HG03175 (cell line): ENCODE measurements at regions not wholly inside any gene's neighbourhood (a gene's known extent, or its start where the extent isn't known, plus 50 kb on each side); places are given as distances from the start of the nearest gene placed in this dataset.
"Not testable (repeated sequence)": the region's sequence is repeated elsewhere in the genome, so short reads cannot be mapped to it uniquely, and the experiment has no call there.

Source experiments
- ATAC-seq: cut with Tn5 transposase; IDR thresholded peaks from one replicate; pipeline ENCODE4 v1.9.1; 2021; ENCODE audit warnings: mild to moderate bottlenecking, moderate library complexity; ENCODE audit not compliant: unreplicated experiment

DNA sequence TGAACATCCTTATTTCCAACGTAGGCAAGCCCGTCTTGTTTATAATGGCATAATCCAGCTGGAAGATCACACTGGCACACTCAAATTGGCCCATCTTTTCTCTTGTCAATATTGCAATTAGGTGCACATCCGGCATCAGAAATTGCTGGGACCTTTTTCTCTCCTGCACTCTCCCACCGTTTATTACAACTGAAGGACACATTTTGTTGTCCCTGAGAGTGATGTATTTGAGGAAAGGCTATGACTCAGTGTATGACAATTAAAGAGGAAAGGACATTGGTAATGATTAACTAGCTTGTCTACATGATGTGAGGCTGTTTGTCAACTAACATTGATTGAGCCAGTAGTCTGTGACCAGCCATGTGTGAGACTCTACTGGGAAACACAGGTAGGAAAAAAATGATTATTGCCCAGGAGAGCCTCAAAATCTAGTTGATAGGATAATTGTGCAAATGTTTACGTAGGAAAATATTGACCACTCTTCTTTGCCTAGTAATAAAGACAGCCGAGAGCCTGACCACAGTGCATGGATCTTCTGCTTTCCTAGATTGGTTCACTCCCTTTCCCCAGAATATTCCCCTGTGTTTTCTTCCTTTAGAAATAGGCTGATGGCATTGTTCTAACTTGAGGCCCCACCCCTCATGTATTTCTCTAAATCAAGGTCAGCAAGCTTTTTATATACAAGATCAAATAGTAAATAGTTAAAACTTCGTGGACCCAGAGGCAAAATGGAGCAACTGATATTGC is 230.0 kb upstream of the BTBD3 start:
- no peak for ATAC-seq

DNA sequence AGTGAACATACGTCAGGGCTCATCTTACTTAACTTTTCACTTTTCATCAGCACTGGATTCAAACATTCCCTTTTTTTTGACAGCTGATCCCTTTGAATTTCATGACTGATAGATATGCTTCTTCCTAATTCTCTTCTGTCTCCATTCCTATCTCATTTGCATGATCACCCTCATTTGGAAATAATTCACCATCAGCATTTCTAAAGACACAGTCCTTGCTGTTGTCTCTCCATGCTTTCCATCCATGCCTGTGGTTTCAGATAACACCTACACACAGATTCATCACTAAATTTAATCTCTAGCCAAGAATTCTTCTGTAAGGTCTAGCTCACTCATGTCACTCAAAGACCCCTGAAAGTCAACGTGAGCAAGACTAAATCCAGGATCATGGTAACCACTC is 228.4 kb upstream of the BTBD3 start:
- ATAC-seq = no peak

DNA sequence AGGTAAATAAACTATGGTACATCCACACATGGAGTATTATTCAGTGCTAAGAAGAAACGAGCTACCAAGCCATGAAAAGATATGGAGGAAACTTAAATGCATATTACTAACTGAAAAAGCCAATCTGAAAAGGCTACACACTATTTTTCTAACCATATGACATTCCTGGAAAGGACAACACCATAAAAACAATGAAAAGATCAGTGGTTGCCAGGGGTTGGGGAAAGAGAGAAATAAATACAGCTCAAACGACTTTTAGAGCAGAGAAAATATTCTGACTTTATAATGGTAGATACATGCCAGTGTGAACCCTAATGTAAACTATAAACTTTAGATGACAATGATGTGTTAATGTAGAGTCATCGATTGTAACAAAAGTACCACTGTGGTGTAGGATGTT is 225.9 kb upstream of the BTBD3 start:
- ATAC-seq = no peak

DNA sequence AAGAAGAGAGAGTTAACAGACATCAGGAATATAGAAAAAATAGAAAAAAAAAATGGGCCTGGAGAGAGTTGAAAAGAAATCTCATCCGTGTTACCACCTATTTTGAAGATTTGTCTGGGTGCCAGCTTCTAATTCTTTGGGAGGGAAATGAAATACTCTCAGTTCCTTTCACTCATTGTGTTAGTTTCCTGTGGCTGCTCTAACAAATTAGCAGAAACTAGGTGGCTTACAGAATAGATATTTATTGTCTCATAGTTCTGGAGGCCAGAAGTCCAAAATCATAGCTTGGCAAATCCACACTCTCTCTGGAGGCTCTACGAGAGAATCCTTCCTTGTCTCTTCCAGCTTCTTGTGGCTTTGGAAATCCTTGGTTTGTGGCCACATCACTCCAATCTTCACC is 225.1 kb upstream of the BTBD3 start:
- no peak for ATAC-seq

DNA sequence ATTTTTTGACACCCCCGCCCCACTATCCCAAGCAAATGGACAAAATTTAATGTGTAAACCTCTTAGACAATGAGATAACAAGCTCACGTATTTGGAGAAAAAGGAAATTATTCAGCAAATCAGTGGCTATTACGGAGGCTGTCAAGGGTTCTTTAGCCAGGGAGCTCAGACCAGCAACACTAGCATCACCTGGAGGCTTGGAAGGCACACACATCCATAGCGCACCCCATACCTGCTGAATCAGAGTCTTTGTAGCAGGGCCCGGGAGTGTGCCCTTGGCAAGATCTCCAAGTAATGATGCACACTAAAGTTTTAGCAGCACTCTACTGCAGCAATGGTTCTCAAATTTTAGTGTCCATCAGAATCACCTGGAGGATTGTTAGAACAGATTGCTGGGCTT is 223.2 kb upstream of the BTBD3 start:
- no peak for ATAC-seq

DNA sequence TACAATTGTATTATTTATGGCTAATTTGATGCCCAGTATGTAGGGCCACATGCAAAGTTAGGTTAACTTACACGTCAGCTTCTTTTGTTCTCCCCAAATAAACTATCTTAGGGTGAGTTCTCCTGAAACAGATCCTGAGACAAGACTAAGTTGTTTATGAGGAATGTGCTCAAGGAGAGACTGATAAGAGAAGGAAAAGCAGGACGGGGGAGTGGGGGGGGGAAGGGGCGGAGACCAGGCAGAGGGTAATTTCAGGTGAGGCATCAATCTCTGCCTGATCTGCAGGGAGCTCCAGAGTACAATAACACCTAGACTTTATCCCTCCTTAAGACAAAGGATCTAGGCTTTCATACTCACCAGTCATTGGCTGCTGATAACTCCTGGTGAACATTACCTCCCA is 220.6 kb upstream of the BTBD3 start:
- ATAC-seq = no peak

DNA sequence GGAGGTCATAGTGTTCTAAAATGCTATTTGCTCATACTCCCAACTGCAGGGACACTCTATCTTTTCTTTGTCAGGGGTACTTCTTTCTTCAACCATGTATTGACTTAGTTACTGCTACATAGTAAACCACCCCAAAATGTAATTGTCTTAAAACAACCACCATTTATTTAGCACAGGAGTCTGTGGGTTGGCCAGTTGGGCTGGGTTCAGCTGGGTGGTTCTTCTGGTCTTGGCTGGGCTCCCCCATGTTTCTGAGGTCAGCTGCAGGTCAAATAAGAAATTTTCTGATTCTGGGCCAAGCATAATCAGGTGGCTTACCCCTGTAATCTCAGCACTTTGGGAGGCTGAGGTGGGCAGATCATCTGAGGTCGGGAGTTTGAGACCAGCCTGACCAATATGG is 220.0 kb upstream of the BTBD3 start:
- ATAC-seq = no peak

DNA sequence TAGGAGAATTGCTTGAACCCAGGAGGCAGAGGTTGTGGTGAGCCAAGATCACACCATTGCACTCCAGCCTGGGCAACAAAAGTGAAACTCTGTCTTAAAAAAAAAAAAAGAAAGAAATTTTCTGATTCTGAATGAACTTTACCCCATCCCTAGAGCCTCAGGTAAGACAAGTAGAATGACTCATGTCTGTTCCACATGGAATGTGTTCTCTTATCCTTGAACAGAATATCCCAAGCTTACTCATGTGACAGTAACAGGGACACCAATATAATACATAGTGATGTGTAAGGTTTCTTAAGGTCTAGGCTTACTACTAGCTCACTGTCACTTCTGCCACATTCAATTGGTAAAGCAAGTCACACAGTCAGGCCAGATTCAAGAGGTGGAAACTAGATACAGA is 219.6 kb upstream of the BTBD3 start:
- ATAC-seq = no peak

DNA sequence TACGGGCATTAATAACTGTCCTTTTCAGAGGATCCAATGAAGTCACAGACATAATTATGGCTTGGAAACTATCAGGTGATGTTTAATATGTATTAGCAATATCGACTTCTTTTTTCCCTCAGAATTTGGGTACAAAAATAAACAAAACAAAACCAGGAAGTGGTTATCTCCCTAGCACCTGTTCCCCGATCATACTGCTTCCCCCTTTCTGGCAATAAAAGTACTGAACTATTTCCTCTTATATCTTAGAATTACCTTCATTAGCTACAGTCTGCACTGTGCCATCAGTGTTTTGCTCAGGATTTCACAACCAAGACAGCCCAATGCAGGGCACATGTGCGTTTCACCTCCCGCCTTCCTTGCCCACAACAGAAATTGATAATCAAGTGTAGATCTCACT is 216.9 kb upstream of the BTBD3 start:
- ATAC-seq = no peak

DNA sequence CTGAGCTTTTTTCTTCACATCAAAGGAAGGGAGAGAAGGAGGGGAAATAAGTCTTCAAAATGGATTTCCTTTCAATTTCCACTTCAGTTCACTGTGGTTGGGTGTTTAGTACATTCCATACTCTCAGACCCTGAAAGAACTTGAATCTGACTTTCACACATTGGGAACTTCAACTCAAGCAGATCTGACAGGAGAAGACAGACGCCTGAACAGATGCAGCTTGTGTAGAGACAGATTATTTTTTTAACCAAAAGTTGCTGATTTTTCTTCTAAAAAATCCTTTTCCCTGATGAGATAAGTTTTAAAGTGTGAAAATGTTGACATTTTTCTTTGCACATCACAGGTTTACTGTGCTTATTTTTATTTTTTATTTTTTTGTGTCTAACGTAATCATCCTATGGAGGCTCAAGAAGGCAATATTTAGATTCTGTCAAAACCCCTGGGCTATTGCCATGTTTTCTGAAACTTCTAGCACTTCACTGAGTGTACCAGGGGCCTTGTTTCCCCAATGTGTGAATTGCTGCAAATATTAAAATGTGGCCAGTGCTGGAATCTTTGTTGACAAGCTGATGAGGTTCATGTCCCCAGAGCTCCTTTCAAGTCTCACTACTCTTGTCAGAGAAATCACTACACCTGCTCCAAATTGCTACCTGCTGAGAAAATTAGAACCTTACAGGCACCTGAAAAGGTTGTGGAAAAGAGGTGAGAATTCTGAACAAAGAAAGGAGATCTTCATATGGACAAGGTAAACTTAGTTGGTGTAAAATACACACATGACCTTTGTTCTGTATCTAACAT is 214.8 kb upstream of the BTBD3 start:
- ATAC-seq = no peak

DNA sequence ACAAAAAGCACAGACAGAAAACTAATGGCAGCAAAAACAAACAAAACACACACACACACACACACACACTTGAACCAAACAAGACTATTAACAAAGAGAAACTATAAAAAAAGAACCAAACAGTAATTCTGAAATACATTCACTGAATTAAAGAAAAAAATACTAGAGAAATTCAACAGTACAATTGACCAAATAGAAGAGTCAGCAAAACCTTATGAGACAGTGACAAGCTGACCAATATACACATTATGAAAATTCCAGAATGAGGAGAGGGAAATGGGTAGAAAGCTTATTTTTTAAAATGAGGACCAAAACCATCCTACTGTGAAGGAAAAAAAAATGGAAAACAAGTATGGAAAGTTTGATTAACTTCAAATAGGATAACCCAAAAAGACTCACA is 212.2 kb upstream of the BTBD3 start:
- ATAC-seq = no peak

DNA sequence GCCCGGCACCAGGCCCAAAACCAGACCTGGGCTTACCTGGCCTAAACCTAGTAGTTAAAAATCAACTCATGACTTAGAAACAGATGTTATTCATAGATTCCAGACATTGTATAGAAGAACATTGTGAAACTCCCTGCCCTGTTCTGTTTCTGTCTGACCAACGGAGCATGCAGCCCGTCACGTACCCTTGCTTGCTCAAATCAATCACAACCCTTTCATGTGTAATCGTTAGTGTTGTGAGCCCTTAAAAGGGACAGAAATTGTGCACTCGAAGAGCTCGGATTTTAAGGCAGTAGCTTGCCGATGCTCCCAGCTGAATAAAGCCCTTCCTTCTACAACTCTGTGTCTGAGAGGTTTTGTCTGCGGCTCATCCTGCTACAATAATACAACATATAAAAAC is 209.5 kb upstream of the BTBD3 start:
- not testable (repeated sequence) for ATAC-seq

DNA sequence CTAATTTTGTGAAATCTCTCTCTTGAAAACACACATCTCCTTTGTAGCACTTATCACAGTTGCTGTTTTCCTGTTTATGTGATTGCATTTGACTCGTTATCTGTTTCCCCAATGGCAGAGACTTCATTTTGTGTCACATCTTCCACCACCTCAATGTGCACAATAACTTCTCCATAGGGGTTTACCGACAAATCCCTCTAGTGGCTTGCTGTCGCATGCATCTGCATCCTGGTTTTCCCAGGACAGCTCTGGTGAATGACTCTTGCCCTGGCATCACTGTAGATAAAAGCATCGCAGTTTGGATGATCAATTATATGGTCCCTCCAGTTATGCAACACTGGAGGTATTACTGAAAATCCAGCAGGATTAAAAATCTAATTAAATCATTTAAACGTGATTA is 206.5 kb upstream of the BTBD3 start:
- no peak for ATAC-seq

DNA sequence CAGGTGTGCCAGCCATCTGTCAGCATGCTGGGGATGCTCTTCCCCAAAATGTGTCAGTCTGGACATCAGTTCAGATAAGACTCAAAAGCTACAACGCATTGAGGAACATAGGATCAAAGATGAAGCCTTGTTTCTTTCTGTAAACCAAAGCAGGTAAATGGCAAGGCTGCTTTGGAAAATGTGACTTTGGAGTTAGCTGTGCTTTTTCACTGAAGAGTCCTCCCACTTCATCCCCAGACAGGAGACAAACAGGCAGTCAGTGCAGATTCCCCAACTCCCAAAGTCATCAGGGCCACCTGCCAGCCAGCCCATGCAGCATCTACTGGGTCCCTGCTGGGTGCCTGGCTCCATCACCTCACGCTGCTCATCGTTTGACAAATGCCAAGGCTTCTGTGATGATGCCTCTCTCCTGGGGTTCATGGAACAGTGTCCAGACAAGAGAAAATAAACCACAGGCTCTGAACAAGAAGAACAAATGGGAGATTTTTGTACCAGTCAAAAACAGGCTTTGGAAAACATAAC is 205.0 kb upstream of the BTBD3 start:
- no peak for ATAC-seq

DNA sequence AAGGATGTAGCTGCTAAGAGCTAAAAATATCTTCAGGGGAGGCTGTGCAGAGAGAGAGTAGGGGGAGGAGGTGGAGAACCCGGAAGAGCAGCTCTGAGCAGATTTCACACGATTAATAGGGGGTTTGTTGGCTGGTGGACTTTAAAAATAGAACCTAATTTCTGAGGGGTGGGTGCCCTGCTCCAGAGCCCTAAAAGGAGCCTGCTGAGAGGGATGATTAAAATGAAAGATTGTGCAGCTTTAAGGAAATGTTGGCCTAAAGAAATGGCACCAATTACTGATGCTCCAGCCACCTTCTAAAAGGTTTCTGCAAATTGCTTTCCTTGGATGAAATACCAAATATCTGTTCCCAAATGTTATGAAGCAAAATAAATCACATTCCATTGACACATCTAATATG is 202.8 kb upstream of the BTBD3 start:
- ATAC-seq = no peak

DNA sequence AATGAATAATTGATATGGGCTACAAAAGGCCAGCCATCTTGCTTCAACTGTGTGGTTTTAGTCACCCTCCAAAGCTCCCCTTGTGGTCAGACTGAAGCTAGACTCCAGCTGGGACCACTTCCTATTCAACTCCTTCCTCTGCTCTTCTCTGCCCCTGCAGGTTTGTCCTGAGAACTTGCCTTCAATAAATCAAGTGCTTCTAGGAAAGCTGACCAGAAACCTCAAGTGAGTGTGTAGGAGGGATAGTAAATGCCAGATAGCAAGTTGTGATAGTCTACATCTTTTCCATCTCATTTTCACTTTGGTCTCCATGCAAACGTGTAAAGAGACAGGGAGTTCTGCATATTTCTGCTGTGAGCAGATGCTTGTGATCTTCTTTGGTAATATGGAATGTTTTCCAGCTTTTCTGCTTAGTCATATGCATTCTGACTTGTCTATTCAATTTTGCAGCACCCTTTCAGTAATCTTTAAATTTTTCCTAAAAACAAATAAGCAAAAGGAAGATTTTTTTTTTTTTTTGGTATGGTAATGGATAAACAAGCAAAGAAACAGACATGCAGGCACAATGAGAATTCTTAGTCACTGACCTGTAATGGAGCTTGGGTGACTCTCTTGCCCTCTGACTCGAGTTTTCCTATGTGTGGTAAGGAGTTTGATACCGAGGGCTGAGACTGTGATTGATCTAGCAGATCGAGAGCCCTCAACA is 201.3 kb upstream of the BTBD3 start:
- ATAC-seq = no peak

DNA sequence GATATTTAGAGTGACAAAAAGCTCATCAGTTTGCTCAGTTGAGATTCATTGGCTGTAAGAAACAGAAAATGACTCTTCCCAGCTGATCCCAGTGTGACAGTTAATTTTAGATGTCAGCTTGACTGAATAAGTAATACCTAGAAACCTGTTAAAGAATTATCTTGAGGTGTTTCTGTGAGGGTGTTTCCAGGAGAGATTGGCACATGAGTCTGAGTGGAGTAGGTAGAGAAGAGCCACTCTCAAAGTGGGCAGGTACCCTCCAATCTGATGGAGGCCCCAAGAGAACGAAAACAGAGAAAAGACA is 200.8 kb upstream of the BTBD3 start:
- no peak for ATAC-seq

DNA sequence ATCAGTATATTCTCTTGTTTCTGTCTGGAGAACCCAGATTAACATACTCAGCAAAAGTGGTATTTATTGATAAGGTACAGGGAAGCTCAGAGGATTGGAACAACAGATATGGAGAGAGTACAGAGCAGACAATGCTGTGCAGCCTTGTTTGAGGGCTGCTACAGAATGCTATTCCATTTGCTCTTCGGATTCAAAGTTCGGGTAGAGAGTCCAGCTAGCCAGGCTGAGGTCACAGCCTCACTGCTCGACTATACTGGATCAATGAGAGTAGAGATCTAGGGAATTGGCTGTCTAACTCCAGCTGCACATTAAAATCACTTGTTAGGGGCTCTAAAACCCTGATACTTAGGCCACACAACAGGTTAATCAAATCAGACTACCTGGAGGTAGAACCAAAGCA is 200.1 kb upstream of the BTBD3 start:
- no peak for ATAC-seq

DNA sequence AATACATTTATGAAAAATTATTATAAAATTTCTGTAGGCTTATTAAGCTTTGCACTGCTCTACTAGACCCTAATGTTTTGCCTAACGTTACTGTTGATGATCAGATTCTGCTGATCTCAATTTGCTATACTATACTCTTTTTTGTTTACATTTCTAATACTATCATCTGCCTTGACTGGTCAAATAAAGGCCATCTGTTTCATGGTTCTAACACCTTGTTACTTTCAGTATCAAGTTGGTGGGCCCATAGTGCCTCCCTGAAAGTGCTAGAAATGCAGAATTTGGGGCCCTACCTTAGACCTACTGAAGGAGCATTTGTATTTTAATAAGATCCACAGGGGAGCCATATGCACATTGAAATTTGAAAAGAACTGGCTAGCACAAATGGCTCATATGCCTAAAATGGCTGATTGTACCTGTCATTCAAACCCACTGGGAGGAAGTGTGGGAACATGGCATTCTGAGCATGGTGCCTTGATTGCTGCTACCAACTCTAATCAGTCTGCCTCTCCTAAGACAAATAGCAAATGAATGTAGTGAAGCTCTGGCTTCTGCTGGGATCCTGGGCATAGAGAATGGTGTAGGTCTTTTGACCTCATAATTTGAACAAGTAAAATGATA is 199.1 kb upstream of the BTBD3 start:
- no peak for ATAC-seq

DNA sequence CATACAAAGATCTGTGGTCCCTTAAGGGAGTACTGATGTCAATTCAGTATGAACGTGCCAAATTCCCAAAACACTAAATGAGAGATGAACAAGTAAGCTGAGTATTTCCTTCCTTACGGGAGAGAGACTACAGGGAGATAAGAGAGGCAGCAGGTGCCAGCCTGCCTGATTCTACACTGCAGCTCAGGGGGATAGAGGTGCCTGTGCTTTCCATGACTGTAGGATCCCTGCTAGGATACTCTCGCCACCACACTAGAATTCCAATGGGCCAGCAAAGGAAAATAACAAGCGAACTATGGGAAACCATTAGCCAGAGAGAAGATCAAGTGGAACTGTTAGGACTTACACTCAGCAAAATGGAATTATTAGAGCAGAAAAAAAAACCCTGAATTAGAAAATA is 198.5 kb upstream of the BTBD3 start:
- no peak for ATAC-seq

DNA sequence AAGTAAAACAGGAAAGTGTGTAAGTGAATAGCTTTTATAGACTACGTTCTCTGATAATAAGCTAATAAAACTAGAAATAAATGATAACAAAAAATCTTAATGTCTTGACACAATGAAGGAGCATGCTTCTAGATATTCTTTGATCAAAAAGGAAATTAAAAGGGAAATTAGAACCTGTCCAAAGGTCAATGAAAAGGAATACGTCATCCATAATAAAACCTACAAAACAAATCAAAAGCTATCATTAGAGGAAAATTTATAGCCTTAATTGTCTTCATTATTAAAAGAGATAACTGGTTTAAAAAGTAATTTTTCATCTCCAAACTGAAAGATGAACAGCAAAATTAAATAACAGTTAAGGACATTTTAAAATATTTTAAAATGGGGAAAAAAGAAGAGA is 196.3 kb upstream of the BTBD3 start:
- no peak for ATAC-seq

DNA sequence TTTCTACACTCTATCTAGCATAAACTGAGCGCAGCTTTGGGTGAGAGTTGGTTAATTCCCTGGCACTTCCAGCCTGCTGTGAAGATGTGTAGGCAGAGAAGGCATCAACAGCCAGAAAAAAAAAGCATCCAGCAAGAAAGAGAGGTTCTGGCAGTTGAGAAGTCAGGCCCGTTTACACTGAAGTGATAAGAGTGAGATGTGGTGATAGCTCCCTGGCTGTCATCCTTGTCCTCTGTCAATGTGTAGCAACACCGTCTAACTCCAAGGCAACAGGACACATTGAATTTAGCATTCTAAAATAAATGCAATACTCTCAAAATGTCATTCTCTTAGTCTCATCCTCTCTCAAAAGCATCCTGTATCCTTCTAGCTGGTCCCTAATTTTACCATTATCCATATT is 193.6 kb upstream of the BTBD3 start:
- ATAC-seq = no peak
